ENCODE measurements at regions not wholly inside any gene's neighbourhood (a gene's known extent, or its start where the extent isn't known, plus 50 kb on each side); places are given as distances from the start of the nearest gene placed in this dataset.

DNA sequence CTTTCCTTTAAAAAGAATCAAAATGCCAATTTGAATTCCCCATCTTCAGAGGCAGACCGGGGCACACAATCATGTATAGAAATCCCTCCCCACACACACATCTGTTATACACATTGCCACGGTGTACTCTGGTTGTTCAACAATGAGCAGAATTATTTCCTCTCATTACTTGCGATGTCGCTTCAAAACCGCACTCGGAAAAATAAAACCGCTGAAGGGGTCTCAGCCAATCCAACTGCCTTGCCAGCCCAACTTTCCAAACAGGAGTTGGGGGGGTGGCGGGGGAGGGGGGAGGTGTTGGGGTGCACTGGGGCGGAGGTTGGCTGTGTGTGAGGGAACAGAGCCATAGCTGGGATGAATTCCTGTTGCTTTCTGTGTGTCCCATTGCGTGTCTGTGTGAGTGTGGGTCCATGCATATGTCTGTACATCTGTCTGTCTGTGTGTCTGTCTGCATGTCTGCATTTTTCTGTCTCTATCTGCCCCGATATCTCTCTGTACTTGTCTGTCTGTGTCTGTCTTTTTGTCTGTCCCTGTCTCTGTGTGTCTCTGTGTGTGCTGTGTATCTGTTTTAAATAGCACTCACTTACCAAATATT is 163.6 kb upstream of the TBX3 start (continued):
- TF ChIP-seq, protein P1, sequence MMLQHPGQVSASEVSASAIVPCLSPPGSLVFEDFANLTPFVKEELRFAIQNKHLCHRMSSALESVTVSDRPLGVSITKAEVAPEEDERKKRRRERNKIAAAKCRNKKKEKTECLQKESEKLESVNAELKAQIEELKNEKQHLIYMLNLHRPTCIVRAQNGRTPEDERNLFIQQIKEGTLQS (IDR thresholded peaks at IDR 0.05) = no peak

DNA sequence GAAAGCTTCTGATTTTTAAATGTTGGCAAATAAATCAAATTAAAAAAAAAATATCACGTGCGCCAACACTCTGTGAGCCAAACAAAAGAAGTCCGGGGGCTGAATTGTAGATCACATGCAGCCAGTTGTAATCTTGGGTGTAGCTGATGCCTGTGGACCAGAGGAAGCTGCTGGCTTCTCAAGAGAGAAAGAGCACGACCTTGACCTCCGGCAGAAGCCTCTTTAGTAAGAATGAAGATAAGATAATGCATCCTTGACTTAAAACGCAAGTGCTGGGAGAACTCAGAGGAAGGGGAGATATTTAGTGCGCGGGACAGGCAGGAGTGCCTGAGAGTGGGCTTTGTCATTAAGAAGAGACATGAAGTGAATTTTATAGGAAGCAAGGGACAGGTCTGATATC is 162.8 kb upstream of the TBX3 start:
- no peaks in the 10 kb centered on the region for H3K9me2 ChIP-seq (ENCODE audit: insufficient read depth)
- no peak overlapping the region for H3K4me3 ChIP-seq (replicated peaks in 1 of 2; ENCODE audit: low read depth in 1 of 2, low read length in 2 of 2)
- no peak overlapping the region for H2AFZ ChIP-seq (ENCODE audit: low read depth, low read length, poor library complexity, severe bottlenecking)
- no peak for DNase-seq (ENCODE audit: low read depth, low spot score)
- ChIA-PET RAD21 (ENCODE audit: low non-redundant PET in 1 of 2, low total read pairs in 2 of 2, uncharacterized antibody in 2 of 2, unreplicated experiment in 2 of 2) (no interaction called here), CTCF (no interaction called here), POLR2A (no interaction called here)
- intact Hi-C loops (cut with micrococcal nuclease) = no loop called here
- no peaks in the 10 kb centered on the region for H3K27me3 ChIP-seq (ENCODE audit: insufficient read depth, low read length)
- H4K20me1 ChIP-seq (ENCODE audit: insufficient read depth) = no peaks in the 10 kb centered on the region
- TF ChIP-seq, protein P2, sequence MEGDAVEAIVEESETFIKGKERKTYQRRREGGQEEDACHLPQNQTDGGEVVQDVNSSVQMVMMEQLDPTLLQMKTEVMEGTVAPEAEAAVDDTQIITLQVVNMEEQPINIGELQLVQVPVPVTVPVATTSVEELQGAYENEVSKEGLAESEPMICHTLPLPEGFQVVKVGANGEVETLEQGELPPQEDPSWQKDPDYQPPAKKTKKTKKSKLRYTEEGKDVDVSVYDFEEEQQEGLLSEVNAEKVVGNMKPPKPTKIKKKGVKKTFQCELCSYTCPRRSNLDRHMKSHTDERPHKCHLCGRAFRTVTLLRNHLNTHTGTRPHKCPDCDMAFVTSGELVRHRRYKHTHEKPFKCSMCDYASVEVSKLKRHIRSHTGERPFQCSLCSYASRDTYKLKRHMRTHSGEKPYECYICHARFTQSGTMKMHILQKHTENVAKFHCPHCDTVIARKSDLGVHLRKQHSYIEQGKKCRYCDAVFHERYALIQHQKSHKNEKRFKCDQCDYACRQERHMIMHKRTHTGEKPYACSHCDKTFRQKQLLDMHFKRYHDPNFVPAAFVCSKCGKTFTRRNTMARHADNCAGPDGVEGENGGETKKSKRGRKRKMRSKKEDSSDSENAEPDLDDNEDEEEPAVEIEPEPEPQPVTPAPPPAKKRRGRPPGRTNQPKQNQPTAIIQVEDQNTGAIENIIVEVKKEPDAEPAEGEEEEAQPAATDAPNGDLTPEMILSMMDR (IDR thresholded peaks at IDR 0.05 in 2 of 3, conservative IDR thresholded peaks at IDR 0.05 in 1 of 3; ENCODE audit: borderline replicate concordance in 1 of 3, insufficient read depth in 1 of 3, low read depth in 2 of 3, low read length in 2 of 3) = no peak
- TF ChIP-seq ZFX (IDR thresholded peaks at IDR 0.05) (no peak), POLR2AphosphoS5 (IDR thresholded peaks at IDR 0.05; ENCODE audit: low read depth, low read length) (no peak), SRF (IDR thresholded peaks at IDR 0.05; ENCODE audit: low read depth) (no peak), TCF7L2 (IDR thresholded peaks at IDR 0.05; ENCODE audit: borderline replicate concordance, extremely low read depth, insufficient read depth, insufficient read length) (no peak), EZH2 (IDR thresholded peaks at IDR 0.05) (no peak), CBX3 (IDR thresholded peaks at IDR 0.05; ENCODE audit: low read depth) (no peak)
- TF ChIP-seq, protein P3, sequence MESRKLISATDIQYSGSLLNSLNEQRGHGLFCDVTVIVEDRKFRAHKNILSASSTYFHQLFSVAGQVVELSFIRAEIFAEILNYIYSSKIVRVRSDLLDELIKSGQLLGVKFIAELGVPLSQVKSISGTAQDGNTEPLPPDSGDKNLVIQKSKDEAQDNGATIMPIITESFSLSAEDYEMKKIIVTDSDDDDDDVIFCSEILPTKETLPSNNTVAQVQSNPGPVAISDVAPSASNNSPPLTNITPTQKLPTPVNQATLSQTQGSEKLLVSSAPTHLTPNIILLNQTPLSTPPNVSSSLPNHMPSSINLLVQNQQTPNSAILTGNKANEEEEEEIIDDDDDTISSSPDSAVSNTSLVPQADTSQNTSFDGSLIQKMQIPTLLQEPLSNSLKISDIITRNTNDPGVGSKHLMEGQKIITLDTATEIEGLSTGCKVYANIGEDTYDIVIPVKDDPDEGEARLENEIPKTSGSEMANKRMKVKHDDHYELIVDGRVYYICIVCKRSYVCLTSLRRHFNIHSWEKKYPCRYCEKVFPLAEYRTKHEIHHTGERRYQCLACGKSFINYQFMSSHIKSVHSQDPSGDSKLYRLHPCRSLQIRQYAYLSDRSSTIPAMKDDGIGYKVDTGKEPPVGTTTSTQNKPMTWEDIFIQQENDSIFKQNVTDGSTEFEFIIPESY (IDR thresholded peaks at IDR 0.05; ENCODE audit: extremely low read depth, insufficient replicate concordance, low read length) = no peak
- no peaks in the 10 kb centered on the region for H3K36me3 ChIP-seq (ENCODE audit: control insufficient read depth in 1 of 2, insufficient read depth in 2 of 2, low read length in 2 of 2)
- H3K79me2 ChIP-seq (ENCODE audit: insufficient read depth, low read length) = no peaks in the 10 kb centered on the region
- no peaks in the 10 kb centered on the region; a peak in 1 of 4 replicates for H3K4me1 ChIP-seq (ENCODE audit: control insufficient read depth in 1 of 2, insufficient read depth in 2 of 2, low read length in 2 of 2)
- ATAC-seq = no peak
- no peaks in the 10 kb centered on the region for H3K9me3 ChIP-seq (ENCODE audit: control insufficient read depth in 1 of 2, insufficient read depth in 1 of 2, low read depth in 1 of 2, low read length in 2 of 2)
- no TSS peak for BruUV-seq (replicated peaks)
- H3K27ac ChIP-seq (ENCODE audit: low read depth, low read length) = no peak overlapping the region
- no peak overlapping the region for H3K4me2 ChIP-seq (ENCODE audit: low read length)
- H3K9ac ChIP-seq (ENCODE audit: low read length) = no peak overlapping the region

All from HCT116 (cell line).